Tibial artery (tissue), 4 donors: ENCODE measurements at regions not wholly inside any gene's neighbourhood (a gene's known extent, or its start where the extent isn't known, plus 50 kb on each side); places are given as distances from the start of the nearest gene placed in this dataset.

Source experiments
- DNase-seq, 2 donors: peaks; one replicate each; pipeline ENCODE4 v3.0.0-alpha.2; 2019
- H3K27ac ChIP-seq, 2 donors: fragments of 200-600 bp; sonication (generic) in 1 of 2; 1 replicate in 1 of 2; 2 replicates in 1 of 2; pipeline ENCODE4 v1.5.1; 2018 to 2019; ENCODE audit warnings: mild to moderate bottlenecking in 1 of 2
- H3K27me3 ChIP-seq, 2 donors: fragments of 200-600 bp; sonication (generic) in 1 of 2; one replicate each; pipeline versions ENCODE4 v1.5.1 to v1.6.0; 2016 to 2019
- H3K36me3 ChIP-seq, 3 donors: fragments of 200-600 bp; sonication (generic) in 2 of 3; one replicate each; pipeline ENCODE4 v1.5.1; 2016 to 2019; ENCODE audit warnings: mild to moderate bottlenecking in 2 of 3
- H3K4me1 ChIP-seq, 4 donors: fragments of 200-600 bp; sonication (generic) in 2 of 4; 1 replicate in 3 of 4; 2 replicates in 1 of 4; pipeline ENCODE4 v1.5.1; 2016 to 2019
- H3K4me3 ChIP-seq, 2 donors: fragments of 200-600 bp; sonication (generic) in 1 of 2; 1 replicate in 1 of 2; 2 replicates in 1 of 2; pipeline ENCODE4 v1.5.1; 2018 to 2019; ENCODE audit warnings: mild to moderate bottlenecking in 2 of 2
- H3K9me3 ChIP-seq, 3 donors: fragments of 200-600 bp; sonication (generic) in 1 of 3; one replicate each; pipeline ENCODE4 v1.5.1; 2016 to 2019
- intact Hi-C: fragments of 100-400 bp; cut with DNase I; formaldehyde crosslinking; loops from one replicate; pipeline ENCODE4 v1.15.0; 2023; ENCODE audit warnings: low total_unique reads
- TF ChIP-seq, protein P1 (sequence below), 2 experiments: fragments of 200-600 bp in 1 of 2; fragments of 450-650 bp in 1 of 2; IDR thresholded peaks; one replicate each; pipeline ENCODE4 v1.5.1; 2017 to 2019; ENCODE audit warnings: antibody characterized with exemption in 2 of 2, mild to moderate bottlenecking in 1 of 2, moderate library complexity in 1 of 2

- TF ChIP-seq, protein P1, sequence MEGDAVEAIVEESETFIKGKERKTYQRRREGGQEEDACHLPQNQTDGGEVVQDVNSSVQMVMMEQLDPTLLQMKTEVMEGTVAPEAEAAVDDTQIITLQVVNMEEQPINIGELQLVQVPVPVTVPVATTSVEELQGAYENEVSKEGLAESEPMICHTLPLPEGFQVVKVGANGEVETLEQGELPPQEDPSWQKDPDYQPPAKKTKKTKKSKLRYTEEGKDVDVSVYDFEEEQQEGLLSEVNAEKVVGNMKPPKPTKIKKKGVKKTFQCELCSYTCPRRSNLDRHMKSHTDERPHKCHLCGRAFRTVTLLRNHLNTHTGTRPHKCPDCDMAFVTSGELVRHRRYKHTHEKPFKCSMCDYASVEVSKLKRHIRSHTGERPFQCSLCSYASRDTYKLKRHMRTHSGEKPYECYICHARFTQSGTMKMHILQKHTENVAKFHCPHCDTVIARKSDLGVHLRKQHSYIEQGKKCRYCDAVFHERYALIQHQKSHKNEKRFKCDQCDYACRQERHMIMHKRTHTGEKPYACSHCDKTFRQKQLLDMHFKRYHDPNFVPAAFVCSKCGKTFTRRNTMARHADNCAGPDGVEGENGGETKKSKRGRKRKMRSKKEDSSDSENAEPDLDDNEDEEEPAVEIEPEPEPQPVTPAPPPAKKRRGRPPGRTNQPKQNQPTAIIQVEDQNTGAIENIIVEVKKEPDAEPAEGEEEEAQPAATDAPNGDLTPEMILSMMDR (IDR thresholded peaks at IDR 0.05) = no peak
- no peak overlapping the region for H3K27ac ChIP-seq
- H3K9me3 ChIP-seq = no peaks in the 10 kb centered on the region
- no peak for DNase-seq
- H3K27me3 ChIP-seq = no peaks in the 10 kb centered on the region
- H3K36me3 ChIP-seq = no peaks in the 10 kb centered on the region
- intact Hi-C loops = no loop called here
- no peaks in the 10 kb centered on the region for H3K4me1 ChIP-seq
- H3K4me3 ChIP-seq = no peak overlapping the region
Measured at GRCh38 chr4:20046179-20046578, 205.5 kb upstream of the SLIT2 start.

- no peaks in the 10 kb centered on the region for H3K36me3 ChIP-seq
- TF ChIP-seq, protein P1 (IDR thresholded peaks at IDR 0.05) = no peak
Measured at GRCh38 chr4:20044966-20045365, 206.7 kb upstream of the SLIT2 start.

GRCh38 chr4:20044502-20044911, 207.2 kb upstream of the SLIT2 start:
- DNase-seq = no peak
- TF ChIP-seq, protein P1 (IDR thresholded peaks at IDR 0.05) = no peak

More at GRCh38 chr4:20044966-20045365, 206.7 kb upstream of the SLIT2 start:
- no peaks in the 10 kb centered on the region for H3K4me1 ChIP-seq
- H3K9me3 ChIP-seq = no peaks in the 10 kb centered on the region
- no peak overlapping the region for H3K27ac ChIP-seq
- no peaks in the 10 kb centered on the region for H3K27me3 ChIP-seq
- DNase-seq = no peak
- no peak overlapping the region for H3K4me3 ChIP-seq
- intact Hi-C loops = no loop called here

DNA sequence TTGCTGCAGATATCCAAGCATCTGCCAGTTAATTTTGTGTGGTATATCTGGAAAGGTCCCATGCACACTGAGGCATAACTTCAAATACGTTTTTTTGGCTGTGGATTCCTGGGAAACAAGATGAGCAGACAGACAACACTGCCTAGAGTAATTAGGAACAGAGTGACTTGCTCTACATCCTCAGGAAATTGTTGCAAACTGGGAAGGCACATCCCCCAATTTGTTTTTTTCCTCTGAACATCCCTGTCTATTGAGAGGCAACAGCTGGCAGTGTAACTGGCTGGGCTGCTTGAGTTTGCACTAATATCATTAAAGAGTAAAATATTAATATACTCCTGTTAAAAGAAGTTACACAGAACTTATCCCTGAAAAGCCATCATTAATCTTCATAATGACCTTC, 207.7 kb upstream of the SLIT2 start:
- no peak for DNase-seq
- Histone ChIP-seq H3K9me3 (no peaks in the 10 kb centered on the region), H3K27ac (no peak overlapping the region), H3K36me3 (no peaks in the 10 kb centered on the region), H3K4me1 (no peaks in the 10 kb centered on the region), H3K4me3 (no peak overlapping the region), H3K27me3 (no peaks in the 10 kb centered on the region)
- TF ChIP-seq, protein P1 (IDR thresholded peaks at IDR 0.05) = no peak
- intact Hi-C loops = no loop called here

More at GRCh38 chr4:20044502-20044911, 207.2 kb upstream of the SLIT2 start:
- Histone ChIP-seq H3K27ac (no peak overlapping the region), H3K36me3 (no peaks in the 10 kb centered on the region), H3K4me3 (no peak overlapping the region), H3K27me3 (no peaks in the 10 kb centered on the region), H3K9me3 (no peaks in the 10 kb centered on the region), H3K4me1 (no peaks in the 10 kb centered on the region)
- intact Hi-C loops = no loop called here

DNA sequence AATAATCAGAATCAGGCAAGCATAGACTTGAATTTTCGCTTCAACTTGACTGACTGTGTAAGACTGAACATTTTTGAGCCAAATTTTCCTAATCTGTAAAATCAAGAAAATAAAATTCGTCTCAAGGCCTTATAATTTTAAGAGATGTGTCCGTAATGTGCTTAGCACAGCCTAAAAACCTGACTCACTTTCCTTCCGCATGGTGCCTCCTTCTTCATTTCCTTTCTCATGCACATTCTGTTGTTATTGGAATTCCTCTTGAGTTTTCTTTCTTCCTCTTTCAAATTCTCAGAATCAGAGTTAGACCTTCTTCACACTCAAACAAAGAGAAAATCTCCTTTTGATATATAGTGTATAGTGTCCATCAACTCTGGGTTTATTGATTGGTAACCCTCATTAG, 208.9 kb upstream of the SLIT2 start:
- no peak for DNase-seq
- Histone ChIP-seq H3K27ac (no peak overlapping the region), H3K9me3 (no peaks in the 10 kb centered on the region), H3K36me3 (no peaks in the 10 kb centered on the region), H3K4me1 (no peaks in the 10 kb centered on the region), H3K27me3 (no peaks in the 10 kb centered on the region), H3K4me3 (no peak overlapping the region)
- intact Hi-C loops = no loop called here
- TF ChIP-seq, protein P1 (IDR thresholded peaks at IDR 0.05) = no peak

- no peaks in the 10 kb centered on the region for H3K27me3 ChIP-seq
- TF ChIP-seq, protein P1 (IDR thresholded peaks at IDR 0.05) = no peak
- H3K36me3 ChIP-seq = no peaks in the 10 kb centered on the region
- DNase-seq = no peak
- H3K4me3 ChIP-seq = no peak overlapping the region
- intact Hi-C loops = no loop called here
- no peak overlapping the region for H3K27ac ChIP-seq
- no peaks in the 10 kb centered on the region for H3K4me1 ChIP-seq
- no peaks in the 10 kb centered on the region for H3K9me3 ChIP-seq
Measured at GRCh38 chr4:20041839-20042407, 209.8 kb upstream of the SLIT2 start.
